GM12875 (cell line): ENCODE measurements at regions not wholly inside any gene's neighbourhood (a gene's known extent, or its start where the extent isn't known, plus 50 kb on each side); places are given as distances from the start of the nearest gene placed in this dataset.

Experiments
- H3K4me3 ChIP-seq: one replicate; pipeline ENCODE4 v1.5.1; 2011; ENCODE audit warnings: low read depth, low read length, control low read depth
- CTCF ChIP-seq: IDR thresholded peaks from 2 replicates; pipeline ENCODE4 v1.5.1; 2011; ENCODE audit warnings: low read depth, mild to moderate bottlenecking, control low read depth, inconsistent platforms, low read length, moderate library complexity, borderline replicate concordance; ENCODE audit not compliant: insufficient read depth

GRCh38 chr1:218971156-218971555 lies 202.5 kb upstream of the LYPLAL1 start:
- H3K4me3 ChIP-seq: no peak overlapping the region
- no peak for TF ChIP-seq CTCF

GRCh38 chr1:218980881-218981280 lies 192.8 kb upstream of the LYPLAL1 start:
- TF ChIP-seq CTCF: no peak
- H3K4me3 ChIP-seq: no peak overlapping the region

GRCh38 chr1:218982482-218982881 lies 191.2 kb upstream of the LYPLAL1 start:
- H3K4me3 ChIP-seq: no peak overlapping the region
- no peak for TF ChIP-seq CTCF

GRCh38 chr1:218983433-218983832 lies 190.2 kb upstream of the LYPLAL1 start:
- H3K4me3 ChIP-seq: no peak overlapping the region
- no peak for TF ChIP-seq CTCF

- TF ChIP-seq CTCF: 0 out of 2 replicates have a peak, but pooled peaks have one; percentile 30
- H3K4me3 ChIP-seq: no peak overlapping the region
Observed at GRCh38 chr1:218983848-218984247, 189.8 kb upstream of the LYPLAL1 start.

GRCh38 chr1:218985424-218985984 lies 188.2 kb upstream of the LYPLAL1 start:
- no peak overlapping the region for H3K4me3 ChIP-seq
- TF ChIP-seq CTCF: no peak

GRCh38 chr1:218986816-218987215 lies 186.9 kb upstream of the LYPLAL1 start:
- no peak overlapping the region for H3K4me3 ChIP-seq
- no peak for TF ChIP-seq CTCF
